Nephron (organoid): ENCODE measurements at regions not wholly inside any gene's neighbourhood (a gene's known extent, or its start where the extent isn't known, plus 50 kb on each side); places are given as distances from the start of the nearest gene placed in this dataset.

Source experiments
- H3K27ac Mint-ChIP-seq, 3 experiments: 2 replicates each; pipeline ENCODE4 v1.8.0; 2020; ENCODE audit warnings: mixed read lengths in 3 of 3, mild to moderate bottlenecking in 2 of 3, moderate library complexity in 1 of 3
- H3K27me3 Mint-ChIP-seq: 2 replicates; pipeline ENCODE4 v1.8.0; 2021; ENCODE audit warnings: low read depth, mild to moderate bottlenecking, moderate library complexity, mixed read lengths
- H3K36me3 Mint-ChIP-seq: 2 replicates; pipeline ENCODE4 v1.8.0; 2020; ENCODE audit warnings: low read depth, mixed read lengths
- H3K4me1 Mint-ChIP-seq: 2 replicates; pipeline ENCODE4 v1.8.0; 2020; ENCODE audit warnings: mixed read lengths
- H3K4me3 Mint-ChIP-seq, 3 experiments: 2 replicates each; pipeline ENCODE4 v1.8.0; 2020; ENCODE audit warnings: mild to moderate bottlenecking in 3 of 3, mixed read lengths in 3 of 3, moderate library complexity in 2 of 3
- H3K9me3 Mint-ChIP-seq: 2 replicates; pipeline ENCODE4 v1.8.0; 2020; ENCODE audit warnings: mixed read lengths
- TF ChIP-seq, protein P1 (sequence below), 3 experiments: fragments of 200-600 bp; sonication (generic); IDR thresholded peaks; one replicate each; pipeline ENCODE4 v1.5.0; 2021; ENCODE audit warnings: antibody characterized with exemption in 3 of 3; ENCODE audit not compliant: unreplicated experiment in 3 of 3

DNA sequence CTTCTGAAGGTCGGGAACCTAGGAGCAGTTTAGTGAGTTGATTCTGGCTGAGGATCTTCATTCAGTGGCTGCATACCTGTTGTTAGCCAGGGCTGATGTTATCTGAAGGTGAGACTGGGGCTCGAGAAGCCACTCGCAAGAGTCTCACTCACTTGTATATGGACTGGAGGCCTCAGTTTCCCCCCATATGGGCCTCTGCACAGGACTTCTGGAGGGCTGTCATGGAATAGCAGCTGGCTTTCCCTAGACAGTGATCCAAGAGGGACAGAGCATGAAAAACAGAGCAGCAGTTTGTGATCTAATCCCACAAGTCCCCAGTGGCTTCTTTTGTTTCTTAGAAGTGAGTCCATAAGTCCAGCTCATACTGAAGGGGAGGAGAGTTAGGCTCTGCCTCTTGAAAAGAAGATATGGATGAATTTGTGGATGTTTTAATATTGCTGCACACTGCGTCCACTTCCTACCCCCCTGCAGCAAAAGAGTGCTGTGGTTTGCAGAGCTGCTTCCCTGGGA lies 623.4 kb downstream of the CDH26 start:
- no peaks in the 10 kb centered on the region for H3K9me3 Mint-ChIP-seq
- H3K4me3 Mint-ChIP-seq = no peak overlapping the region
- peaks cover 21% of the 10 kb centered on the region for H3K27me3 Mint-ChIP-seq
- H3K27ac Mint-ChIP-seq = no peak overlapping the region
- no peaks in the 10 kb centered on the region for H3K36me3 Mint-ChIP-seq
- TF ChIP-seq, protein P1, sequence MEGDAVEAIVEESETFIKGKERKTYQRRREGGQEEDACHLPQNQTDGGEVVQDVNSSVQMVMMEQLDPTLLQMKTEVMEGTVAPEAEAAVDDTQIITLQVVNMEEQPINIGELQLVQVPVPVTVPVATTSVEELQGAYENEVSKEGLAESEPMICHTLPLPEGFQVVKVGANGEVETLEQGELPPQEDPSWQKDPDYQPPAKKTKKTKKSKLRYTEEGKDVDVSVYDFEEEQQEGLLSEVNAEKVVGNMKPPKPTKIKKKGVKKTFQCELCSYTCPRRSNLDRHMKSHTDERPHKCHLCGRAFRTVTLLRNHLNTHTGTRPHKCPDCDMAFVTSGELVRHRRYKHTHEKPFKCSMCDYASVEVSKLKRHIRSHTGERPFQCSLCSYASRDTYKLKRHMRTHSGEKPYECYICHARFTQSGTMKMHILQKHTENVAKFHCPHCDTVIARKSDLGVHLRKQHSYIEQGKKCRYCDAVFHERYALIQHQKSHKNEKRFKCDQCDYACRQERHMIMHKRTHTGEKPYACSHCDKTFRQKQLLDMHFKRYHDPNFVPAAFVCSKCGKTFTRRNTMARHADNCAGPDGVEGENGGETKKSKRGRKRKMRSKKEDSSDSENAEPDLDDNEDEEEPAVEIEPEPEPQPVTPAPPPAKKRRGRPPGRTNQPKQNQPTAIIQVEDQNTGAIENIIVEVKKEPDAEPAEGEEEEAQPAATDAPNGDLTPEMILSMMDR (IDR thresholded peaks at IDR 0.05; ENCODE audit: unreplicated experiment in 3 of 3) = no peak
- H3K4me1 Mint-ChIP-seq = peaks cover 4% of the 10 kb centered on the region

DNA sequence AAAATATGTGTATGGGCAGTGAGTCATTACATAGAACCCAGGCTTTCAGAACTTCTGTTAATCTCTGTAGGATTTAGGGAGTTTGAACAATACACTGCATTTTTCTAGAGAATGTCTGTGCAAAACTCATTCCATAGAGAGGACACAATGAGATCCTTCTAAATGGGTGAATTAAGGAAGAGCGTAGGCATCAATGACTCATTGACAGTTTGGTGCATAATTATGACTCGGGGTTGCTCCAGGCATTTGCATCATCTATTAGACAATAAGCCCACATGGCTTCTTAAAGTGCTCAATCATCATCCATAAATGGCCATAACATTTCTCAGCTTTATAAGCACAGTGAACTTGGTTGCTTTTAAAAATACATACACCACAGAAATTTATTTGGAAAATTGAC lies 625.5 kb downstream of the CDH26 start:
- H3K27me3 Mint-ChIP-seq = peaks cover 20% of the 10 kb centered on the region
- no peak overlapping the region for H3K27ac Mint-ChIP-seq
- H3K36me3 Mint-ChIP-seq = no peaks in the 10 kb centered on the region
- H3K4me1 Mint-ChIP-seq = peaks cover 8% of the 10 kb centered on the region
- H3K4me3 Mint-ChIP-seq = no peak overlapping the region
- TF ChIP-seq, protein P1 (IDR thresholded peaks at IDR 0.05; ENCODE audit: unreplicated experiment in 3 of 3) = no peak
- H3K9me3 Mint-ChIP-seq = no peaks in the 10 kb centered on the region

DNA sequence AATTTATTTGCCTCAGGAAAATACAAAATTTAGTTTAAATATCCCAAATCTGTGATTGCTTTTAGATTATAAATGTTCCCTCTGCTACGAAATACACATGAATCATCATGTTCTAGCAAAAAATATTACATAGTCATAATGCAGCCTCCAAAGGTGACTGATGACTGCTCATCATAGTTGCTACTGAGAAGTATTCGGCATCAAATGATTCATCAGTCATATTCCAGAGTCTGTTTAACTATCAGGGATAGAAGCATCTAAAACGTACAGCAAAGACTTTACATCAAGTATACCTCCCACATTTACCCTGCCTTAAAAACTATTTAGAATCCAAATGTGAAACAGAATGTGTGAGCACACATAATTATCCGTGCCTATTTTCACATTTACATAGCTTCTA lies 626.0 kb downstream of the CDH26 start:
- TF ChIP-seq, protein P1 (IDR thresholded peaks at IDR 0.05; ENCODE audit: unreplicated experiment in 3 of 3) = no peak
- Mint-ChIP-seq H3K4me3 (no peak overlapping the region), H3K4me1 (peaks cover 8% of the 10 kb centered on the region), H3K27ac (no peak overlapping the region), H3K9me3 (no peaks in the 10 kb centered on the region), H3K27me3 (peaks cover 16% of the 10 kb centered on the region), H3K36me3 (no peaks in the 10 kb centered on the region)

DNA sequence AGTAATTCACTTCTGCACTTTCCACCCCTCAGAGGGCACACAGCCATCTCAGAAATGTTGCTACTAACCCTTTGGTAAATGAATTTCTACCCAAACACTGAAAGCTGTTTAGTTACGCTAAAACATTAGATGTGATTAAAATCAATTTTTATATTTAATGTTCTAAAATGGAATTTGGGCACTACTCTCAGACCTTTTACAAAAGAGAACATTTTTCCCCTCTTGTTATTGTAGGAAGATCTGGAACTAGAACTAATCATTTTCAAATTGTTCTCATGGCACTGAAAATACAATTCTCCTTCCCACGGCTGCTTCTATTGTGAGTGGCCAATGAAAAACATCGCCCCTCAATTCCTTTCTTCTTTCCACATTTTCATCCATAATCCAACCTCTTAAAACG lies 627.4 kb downstream of the CDH26 start:
- TF ChIP-seq, protein P1 (IDR thresholded peaks at IDR 0.05; ENCODE audit: unreplicated experiment in 3 of 3) = no peak
- no peaks in the 10 kb centered on the region for H3K36me3 Mint-ChIP-seq
- H3K4me3 Mint-ChIP-seq = no peak overlapping the region
- peaks cover 20% of the 10 kb centered on the region for H3K27me3 Mint-ChIP-seq
- H3K27ac Mint-ChIP-seq = no peak overlapping the region
- H3K4me1 Mint-ChIP-seq = peaks cover 8% of the 10 kb centered on the region
- no peaks in the 10 kb centered on the region for H3K9me3 Mint-ChIP-seq

DNA sequence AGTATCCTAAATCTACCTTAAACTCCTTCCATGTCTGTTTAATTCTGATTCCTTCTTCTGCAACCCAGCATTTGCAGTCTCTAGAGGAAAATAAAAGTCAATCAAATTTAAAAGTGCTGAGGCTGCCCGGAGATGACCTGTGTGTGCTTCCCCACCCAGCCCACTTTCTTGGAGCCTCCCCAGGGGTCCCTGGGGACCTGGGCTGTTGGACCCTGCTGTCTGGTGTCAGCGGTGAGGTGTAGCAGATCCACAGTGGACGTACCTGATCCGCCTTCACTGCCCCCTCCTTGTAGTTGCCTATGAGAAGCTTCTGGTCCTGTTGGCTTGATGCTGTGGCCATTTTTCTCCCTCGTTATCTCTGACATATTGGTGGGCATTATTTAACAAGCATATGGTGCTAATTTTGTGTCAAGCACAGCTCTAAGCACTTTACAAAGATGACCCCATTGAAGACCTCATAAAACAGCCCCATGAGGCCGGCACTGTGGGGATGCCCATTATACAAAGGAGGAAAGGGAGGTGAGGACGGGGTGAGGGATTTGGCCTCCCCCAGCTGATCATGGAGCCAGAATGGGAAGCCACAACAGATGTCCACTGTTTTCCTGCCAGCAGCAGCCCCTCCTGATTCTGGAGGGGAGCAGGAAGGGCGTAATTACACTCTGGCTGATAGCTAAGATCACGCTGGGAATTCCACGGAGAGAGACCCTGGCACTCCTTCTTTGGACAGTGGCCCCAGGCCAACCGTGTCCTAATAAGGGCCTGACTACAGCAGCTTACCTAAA lies 628.2 kb downstream of the CDH26 start:
- no peak overlapping the region for H3K4me3 Mint-ChIP-seq
- TF ChIP-seq, protein P1 (IDR thresholded peaks at IDR 0.05; ENCODE audit: unreplicated experiment in 3 of 3) = no peak
- H3K9me3 Mint-ChIP-seq = no peaks in the 10 kb centered on the region
- peaks cover 8% of the 10 kb centered on the region for H3K4me1 Mint-ChIP-seq
- H3K27ac Mint-ChIP-seq = no peak overlapping the region
- H3K36me3 Mint-ChIP-seq = no peaks in the 10 kb centered on the region
- H3K27me3 Mint-ChIP-seq = peaks cover 25% of the 10 kb centered on the region

DNA sequence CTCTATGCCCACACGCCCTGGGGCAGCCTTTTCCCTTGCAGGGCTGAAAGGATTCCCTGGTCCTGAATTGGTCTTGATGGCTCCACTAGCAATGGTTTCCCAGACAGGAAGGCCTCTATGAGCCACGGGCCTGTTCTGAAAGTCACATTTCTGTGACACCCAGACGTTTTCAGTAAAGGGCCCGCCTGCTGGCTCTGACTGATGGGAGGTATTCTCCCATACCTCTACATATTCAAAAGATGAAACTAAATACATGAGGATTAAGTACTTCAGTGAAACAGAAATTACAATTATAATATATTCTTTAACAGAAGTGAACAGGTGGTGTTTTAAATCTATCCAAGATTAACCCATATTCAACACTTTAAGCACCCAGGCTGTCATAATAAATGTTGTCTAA lies 629.8 kb downstream of the CDH26 start:
- Mint-ChIP-seq H3K4me3 (no peak overlapping the region), H3K36me3 (no peaks in the 10 kb centered on the region), H3K4me1 (peaks cover 8% of the 10 kb centered on the region), H3K9me3 (no peaks in the 10 kb centered on the region), H3K27ac (no peak overlapping the region), H3K27me3 (peaks cover 17% of the 10 kb centered on the region)
- TF ChIP-seq, protein P1 (IDR thresholded peaks at IDR 0.05; ENCODE audit: unreplicated experiment in 3 of 3) = no peak
